ENCODE measurements at regions not wholly inside any gene's neighbourhood (a gene's known extent, or its start where the extent isn't known, plus 50 kb on each side); places are given as distances from the start of the nearest gene placed in this dataset.

GRCh38 chr3:176696816-176697215 lies 500.5 kb downstream of the TBL1XR1 start:
- Histone ChIP-seq H3K4me3 (ENCODE audit: low read depth, low read length) (no peak overlapping the region), H3K27me3 (ENCODE audit: control insufficient read depth, insufficient read depth, low read length) (no peaks in the 10 kb centered on the region), H3K36me3 (ENCODE audit: control insufficient read depth, insufficient read depth, low read length) (no peaks in the 10 kb centered on the region)
- no peak for DNase-seq (ENCODE audit: low read depth)
- no peak for TF ChIP-seq CTCF (IDR thresholded peaks at IDR 0.05; ENCODE audit: insufficient read depth, low read length, poor library complexity, severe bottlenecking)

GRCh38 chr3:176692966-176693785 lies 504.1 kb downstream of the TBL1XR1 start:
- Histone ChIP-seq H3K4me3 (ENCODE audit: low read depth, low read length) (no peak overlapping the region), H3K27me3 (ENCODE audit: control insufficient read depth, insufficient read depth, low read length) (no peaks in the 10 kb centered on the region), H3K36me3 (ENCODE audit: control insufficient read depth, insufficient read depth, low read length) (no peaks in the 10 kb centered on the region)
- TF ChIP-seq CTCF (IDR thresholded peaks at IDR 0.05; ENCODE audit: insufficient read depth, low read length, poor library complexity, severe bottlenecking), result no peak
- no peak for DNase-seq (ENCODE audit: low read depth)

GRCh38 chr3:176692199-176692965 lies 504.9 kb downstream of the TBL1XR1 start:
- TF ChIP-seq CTCF (IDR thresholded peaks at IDR 0.05; ENCODE audit: insufficient read depth, low read length, poor library complexity, severe bottlenecking), result no peak
- Histone ChIP-seq H3K27me3 (ENCODE audit: control insufficient read depth, insufficient read depth, low read length) (no peaks in the 10 kb centered on the region), H3K36me3 (ENCODE audit: control insufficient read depth, insufficient read depth, low read length) (no peaks in the 10 kb centered on the region), H3K4me3 (ENCODE audit: low read depth, low read length) (no peak overlapping the region)
- no peak for DNase-seq (ENCODE audit: low read depth)

- no peak for DNase-seq (ENCODE audit: low read depth)
- no peak for TF ChIP-seq CTCF (IDR thresholded peaks at IDR 0.05; ENCODE audit: insufficient read depth, low read length, poor library complexity, severe bottlenecking)
Measured at GRCh38 chr3:176690083-176690869, 507.0 kb downstream of the TBL1XR1 start.

GRCh38 chr3:176687754-176688153 lies 509.5 kb downstream of the TBL1XR1 start:
- no peaks in the 10 kb centered on the region for H3K27me3 ChIP-seq (ENCODE audit: control insufficient read depth, insufficient read depth, low read length)
- DNase-seq (ENCODE audit: low read depth), result no peak

More at GRCh38 chr3:176690083-176690869, 507.0 kb downstream of the TBL1XR1 start:
- H3K36me3 ChIP-seq (ENCODE audit: control insufficient read depth, insufficient read depth, low read length), result no peaks in the 10 kb centered on the region
- no peak overlapping the region for H3K4me3 ChIP-seq (ENCODE audit: low read depth, low read length)
- no peaks in the 10 kb centered on the region for H3K27me3 ChIP-seq (ENCODE audit: control insufficient read depth, insufficient read depth, low read length)

More at GRCh38 chr3:176687754-176688153, 509.5 kb downstream of the TBL1XR1 start:
- no peak overlapping the region for H3K4me3 ChIP-seq (ENCODE audit: low read depth, low read length)
- no peak for TF ChIP-seq CTCF (IDR thresholded peaks at IDR 0.05; ENCODE audit: insufficient read depth, low read length, poor library complexity, severe bottlenecking)
- H3K36me3 ChIP-seq (ENCODE audit: control insufficient read depth, insufficient read depth, low read length), result no peaks in the 10 kb centered on the region

Measured in kidney epithelial cell (primary cell).